HG02571 (cell line): ENCODE measurements at regions not wholly inside any gene's neighbourhood (a gene's known extent, or its start where the extent isn't known, plus 50 kb on each side); places are given as distances from the start of the nearest gene placed in this dataset.

Experiments
- ATAC-seq: cut with Tn5 transposase; IDR thresholded peaks from one replicate; pipeline ENCODE4 v1.9.1; 2021; ENCODE audit warnings: mild to moderate bottlenecking, moderate library complexity; ENCODE audit not compliant: unreplicated experiment

- no peak for ATAC-seq
Observed at GRCh38 chr18:47492691-47493090, 241.2 kb upstream of the SKOR2 start.

- no peak for ATAC-seq
Observed at GRCh38 chr18:47490882-47491281, 239.4 kb upstream of the SKOR2 start.

- no peak for ATAC-seq
Observed at GRCh38 chr18:47485221-47485797, 233.8 kb upstream of the SKOR2 start.

- ATAC-seq, result no peak
Observed at GRCh38 chr18:47484068-47484467, 232.6 kb upstream of the SKOR2 start.

- no peak for ATAC-seq
Observed at GRCh38 chr18:47480166-47480565, 228.7 kb upstream of the SKOR2 start.

GRCh38 chr18:47471784-47472183 is 220.3 kb upstream of the SKOR2 start:
- no peak for ATAC-seq

GRCh38 chr18:47470941-47471340 is 219.5 kb upstream of the SKOR2 start:
- no peak for ATAC-seq

GRCh38 chr18:47469576-47469975 is 218.1 kb upstream of the SKOR2 start:
- no peak for ATAC-seq

- no peak for ATAC-seq
Observed at GRCh38 chr18:47461977-47462376, 210.5 kb upstream of the SKOR2 start.

- no peak for ATAC-seq
Observed at GRCh38 chr18:47461406-47461948, 210.0 kb upstream of the SKOR2 start.

GRCh38 chr18:47458483-47458882 is 207.0 kb upstream of the SKOR2 start:
- no peak for ATAC-seq

- no peak for ATAC-seq
Observed at GRCh38 chr18:47457614-47458013, 206.2 kb upstream of the SKOR2 start.

- ATAC-seq, result no peak
Observed at GRCh38 chr18:47453038-47453437, 201.6 kb upstream of the SKOR2 start.

GRCh38 chr18:47448956-47449355 is 197.5 kb upstream of the SKOR2 start:
- ATAC-seq, result no peak

GRCh38 chr18:47441914-47442313 is 190.5 kb upstream of the SKOR2 start:
- no peak for ATAC-seq

- no peak for ATAC-seq
Observed at GRCh38 chr18:47438001-47438400, 186.5 kb upstream of the SKOR2 start.

GRCh38 chr18:47436871-47437270 is 185.4 kb upstream of the SKOR2 start:
- no peak for ATAC-seq

GRCh38 chr18:47434214-47434746 is 182.8 kb upstream of the SKOR2 start:
- no peak for ATAC-seq

- ATAC-seq, result no peak
Observed at GRCh38 chr18:47427923-47428637, 176.6 kb upstream of the SKOR2 start.

GRCh38 chr18:47427072-47427471 is 175.6 kb upstream of the SKOR2 start:
- ATAC-seq, result no peak

GRCh38 chr18:47425365-47425764 is 173.9 kb upstream of the SKOR2 start:
- no peak for ATAC-seq

- no peak for ATAC-seq
Observed at GRCh38 chr18:47422524-47422923, 171.1 kb upstream of the SKOR2 start.
